ENCODE measurements at regions not wholly inside any gene's neighbourhood (a gene's known extent, or its start where the extent isn't known, plus 50 kb on each side); places are given as distances from the start of the nearest gene placed in this dataset.

DNA sequence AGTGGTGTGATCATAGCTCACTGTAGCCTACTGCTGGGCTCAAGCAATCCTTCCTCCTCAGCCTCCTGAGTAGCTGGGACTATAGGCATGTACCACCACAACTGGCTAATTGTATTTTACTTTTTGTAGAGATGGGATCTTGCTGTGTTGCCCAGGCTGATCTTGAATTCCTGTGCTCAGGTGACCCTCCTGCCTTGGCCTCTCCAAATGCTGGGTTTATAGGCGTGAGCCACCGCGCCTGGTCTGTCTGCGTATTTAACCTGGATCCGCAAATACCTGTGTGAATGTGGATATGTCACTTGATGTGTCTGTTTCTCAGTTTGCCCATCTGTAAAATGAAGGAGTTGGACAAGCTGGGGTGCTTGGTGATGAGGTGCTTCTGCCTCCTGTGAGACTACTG is 123.9 kb downstream of the BAMBI start:
- no peak for DNase-seq (ENCODE audit: extremely low spot score)
- POLR2A ChIA-PET: no interaction called here
- TF ChIP-seq, protein P1, sequence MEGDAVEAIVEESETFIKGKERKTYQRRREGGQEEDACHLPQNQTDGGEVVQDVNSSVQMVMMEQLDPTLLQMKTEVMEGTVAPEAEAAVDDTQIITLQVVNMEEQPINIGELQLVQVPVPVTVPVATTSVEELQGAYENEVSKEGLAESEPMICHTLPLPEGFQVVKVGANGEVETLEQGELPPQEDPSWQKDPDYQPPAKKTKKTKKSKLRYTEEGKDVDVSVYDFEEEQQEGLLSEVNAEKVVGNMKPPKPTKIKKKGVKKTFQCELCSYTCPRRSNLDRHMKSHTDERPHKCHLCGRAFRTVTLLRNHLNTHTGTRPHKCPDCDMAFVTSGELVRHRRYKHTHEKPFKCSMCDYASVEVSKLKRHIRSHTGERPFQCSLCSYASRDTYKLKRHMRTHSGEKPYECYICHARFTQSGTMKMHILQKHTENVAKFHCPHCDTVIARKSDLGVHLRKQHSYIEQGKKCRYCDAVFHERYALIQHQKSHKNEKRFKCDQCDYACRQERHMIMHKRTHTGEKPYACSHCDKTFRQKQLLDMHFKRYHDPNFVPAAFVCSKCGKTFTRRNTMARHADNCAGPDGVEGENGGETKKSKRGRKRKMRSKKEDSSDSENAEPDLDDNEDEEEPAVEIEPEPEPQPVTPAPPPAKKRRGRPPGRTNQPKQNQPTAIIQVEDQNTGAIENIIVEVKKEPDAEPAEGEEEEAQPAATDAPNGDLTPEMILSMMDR (IDR thresholded peaks at IDR 0.05; ENCODE audit: control extremely low read depth, extremely low read depth, low read depth, missing control alignments): no peak
- CTCF ChIA-PET: interaction anchor here (0.7 kb wide), 1 partner anchor 16 kb away, joined by 3 read pairs; no protein-coding TSS in a partner anchor

DNA sequence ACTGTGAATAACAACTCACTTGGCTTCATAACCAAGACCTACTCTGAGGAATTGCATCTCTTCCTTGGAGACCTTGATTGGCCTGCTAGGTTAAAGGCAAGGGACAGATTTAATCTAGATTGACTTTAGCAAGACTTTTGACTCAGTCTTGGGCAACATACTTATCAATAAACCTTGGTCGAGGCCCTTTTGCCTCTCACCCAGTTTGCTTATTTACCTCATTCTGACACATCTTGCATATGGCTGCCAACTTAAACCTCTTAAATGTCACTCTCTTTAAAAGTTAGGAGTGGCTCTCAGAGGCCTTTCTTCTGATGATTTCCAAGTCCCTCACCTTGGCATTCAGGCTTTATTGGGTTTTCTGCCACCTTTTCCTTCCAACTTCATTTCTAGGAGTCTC is 124.5 kb downstream of the BAMBI start:
- ChIA-PET POLR2A (no interaction called here), CTCF (no interaction called here)

DNA sequence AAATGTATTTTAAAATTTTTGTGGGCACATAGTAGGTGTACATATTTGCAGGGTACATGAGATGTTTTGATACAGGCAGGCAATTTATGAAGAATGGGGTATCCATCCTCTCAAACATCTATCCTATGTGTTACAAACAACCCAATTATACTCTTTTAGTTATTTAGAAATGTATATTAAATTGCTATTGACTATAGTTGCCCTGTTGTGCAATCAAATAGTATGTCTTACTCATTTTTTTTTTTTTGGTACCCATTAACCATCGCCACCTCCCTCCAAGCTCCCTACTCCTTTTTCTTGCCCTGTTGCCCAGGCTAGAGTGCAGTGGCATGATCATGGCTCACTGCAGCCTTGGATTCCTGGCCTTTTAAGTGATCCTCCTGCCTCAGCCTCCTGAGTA is 128.1 kb downstream of the BAMBI start:
- CTCF ChIA-PET: no interaction called here

More for the DNA sequence above, 124.5 kb downstream of the BAMBI start:
- TF ChIP-seq, protein P1 (IDR thresholded peaks at IDR 0.05; ENCODE audit: control extremely low read depth, extremely low read depth, low read depth, missing control alignments): no peak
- no peak for DNase-seq (ENCODE audit: extremely low spot score)

DNA sequence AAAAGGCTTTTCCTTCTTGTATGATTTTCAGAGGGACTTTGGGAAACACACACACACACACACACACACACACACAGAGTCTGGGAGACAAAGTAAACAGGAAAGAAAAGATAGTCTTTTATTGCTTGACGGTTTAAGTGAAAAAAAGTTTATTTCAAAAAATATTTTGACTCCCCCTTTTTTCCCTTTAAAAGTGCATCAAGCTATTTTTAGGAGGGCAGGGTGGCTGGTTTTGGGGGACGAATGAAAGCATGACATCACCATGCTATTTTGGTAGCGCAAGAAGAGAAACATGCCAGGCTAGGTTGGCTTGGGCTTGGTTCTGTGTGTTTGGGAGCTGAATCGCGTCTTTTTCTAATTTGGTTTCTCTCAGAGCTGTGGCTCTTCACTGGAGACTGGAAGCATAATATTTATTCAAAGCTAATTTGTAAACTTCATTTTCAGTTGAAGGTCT is 129.2 kb downstream of the BAMBI start:
- CTCF ChIA-PET: interaction anchor here (1.2 kb wide), 1 partner anchor 14 kb away, joined by 3 read pairs; no protein-coding TSS in a partner anchor
- DNase-seq (ENCODE audit: extremely low spot score): no peak
- POLR2A ChIA-PET: no interaction called here
- TF ChIP-seq, protein P1 (IDR thresholded peaks at IDR 0.05; ENCODE audit: control extremely low read depth, extremely low read depth, low read depth, missing control alignments): no peak

More for the DNA sequence above, 128.1 kb downstream of the BAMBI start:
- no peak for DNase-seq (ENCODE audit: extremely low spot score)
- TF ChIP-seq, protein P1 (IDR thresholded peaks at IDR 0.05; ENCODE audit: control extremely low read depth, extremely low read depth, low read depth, missing control alignments): no peak
- POLR2A ChIA-PET: no interaction called here

DNA sequence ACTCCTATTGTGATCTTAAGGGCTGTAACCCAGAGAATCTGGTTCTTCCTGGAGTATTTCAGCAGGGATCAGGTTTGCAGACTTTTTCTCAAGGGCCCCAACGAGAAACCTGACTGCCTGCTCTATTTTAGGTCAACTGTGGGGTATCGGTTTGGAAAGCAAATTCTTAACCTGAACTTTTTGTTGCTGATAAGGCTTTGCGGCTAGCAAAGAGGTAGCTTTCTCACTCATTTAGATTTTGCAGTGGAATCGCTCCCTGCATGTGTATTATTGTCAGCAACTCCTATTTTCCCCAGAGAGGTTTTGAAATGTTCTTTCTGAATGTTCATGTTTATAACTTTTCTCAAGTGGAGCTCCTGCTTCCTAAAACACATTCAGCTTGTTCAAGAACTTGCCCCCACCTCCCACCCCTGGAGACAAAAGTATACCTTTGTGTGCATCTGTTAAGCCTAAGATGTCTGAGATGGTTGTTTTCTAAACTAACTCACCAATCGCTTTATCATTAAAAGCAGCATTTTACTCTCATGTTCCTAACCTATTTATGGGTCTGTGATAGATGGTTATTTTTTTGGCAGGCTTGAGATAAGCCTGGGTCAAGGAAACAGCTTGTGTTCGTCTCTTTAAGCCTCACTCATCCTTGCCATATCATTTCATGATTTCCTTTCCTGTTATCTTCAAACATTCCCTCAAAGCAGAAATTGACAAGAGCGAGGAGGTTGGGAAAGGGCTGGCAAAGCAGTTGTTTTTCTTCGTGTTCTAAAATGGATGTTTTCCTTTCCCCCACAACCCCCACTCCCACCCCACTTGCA is 129.8 kb downstream of the BAMBI start:
- CTCF ChIA-PET: interaction anchor here (0.7 to 1.2 kb wide), 2 partner anchors 12 to 13 kb away, joined by 3 read pairs; no protein-coding TSS in a partner anchor
- POLR2A ChIA-PET: no interaction called here
- no peak for DNase-seq (ENCODE audit: extremely low spot score)
- TF ChIP-seq, protein P1 (IDR thresholded peaks at IDR 0.05; ENCODE audit: control extremely low read depth, extremely low read depth, low read depth, missing control alignments): no peak

DNA sequence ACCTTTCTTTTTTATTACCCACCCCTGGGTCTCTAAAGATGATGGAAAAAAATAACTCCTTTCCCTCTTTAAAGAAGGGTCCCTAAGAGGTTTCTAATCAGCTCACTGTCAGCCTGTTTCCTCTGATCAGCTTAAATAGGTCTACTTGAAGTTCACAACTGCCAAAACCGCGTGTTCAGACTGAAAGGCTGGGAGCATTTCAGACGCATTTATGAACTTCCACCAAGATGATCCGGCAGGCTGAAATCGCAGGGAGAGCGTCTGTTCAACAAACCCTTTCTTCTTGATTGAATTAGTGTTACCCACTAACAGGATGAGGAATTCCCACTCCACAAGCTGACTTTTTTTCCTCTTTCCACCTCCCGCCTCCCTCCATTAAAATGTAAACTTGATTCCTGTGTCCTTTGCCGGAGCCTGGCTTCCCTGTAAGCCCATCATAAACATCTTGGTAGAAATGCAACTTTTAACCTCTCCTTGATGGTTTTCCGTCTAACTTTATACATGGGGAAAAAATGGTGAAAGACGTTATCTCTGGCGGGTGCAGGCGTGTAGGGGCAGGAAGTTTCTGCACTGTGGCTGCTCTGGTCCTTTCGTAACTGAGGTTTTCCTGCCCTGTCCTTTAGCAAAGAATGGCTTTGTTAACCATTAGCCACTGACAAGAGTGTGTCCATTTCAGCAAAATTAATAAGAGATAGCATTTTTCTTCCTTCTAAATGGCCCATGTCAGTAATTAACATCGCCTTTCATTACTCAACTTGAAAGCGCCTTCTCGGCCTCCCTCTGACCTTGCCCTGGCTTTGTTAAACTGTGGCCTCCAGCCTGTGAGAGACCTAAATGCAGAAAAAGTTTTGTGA is 130.7 kb downstream of the BAMBI start:
- POLR2A ChIA-PET: no interaction called here
- no peak for DNase-seq (ENCODE audit: extremely low spot score)
- TF ChIP-seq, protein P1 (IDR thresholded peaks at IDR 0.05; ENCODE audit: control extremely low read depth, extremely low read depth, low read depth, missing control alignments): no peak
- CTCF ChIA-PET: interaction anchor here (0.7 kb wide), 1 partner anchor 11 kb away, joined by 3 read pairs; no protein-coding TSS in a partner anchor

Measured in GM10248 (cell line).